ENCODE measurements at regions not wholly inside any gene's neighbourhood (a gene's known extent, or its start where the extent isn't known, plus 50 kb on each side); places are given as distances from the start of the nearest gene placed in this dataset.
A peak's percentile ranks its signal among the peaks of the same experiment; 100 is the strongest.

- TF ChIP-seq POLR2A (IDR thresholded peaks at IDR 0.05; ENCODE audit: low read depth, low read length) (no peak), RFX5 (IDR thresholded peaks at IDR 0.05; ENCODE audit: low read depth, low read length) (no peak), MAFK (IDR thresholded peaks at IDR 0.05; ENCODE audit: low read depth, low read length) (peak; percentile 60; the same call in 1 of the 2 replicates), CEBPB (IDR thresholded peaks at IDR 0.05; ENCODE audit: low read depth, low read length) (peak; percentile 96), CHD1 (IDR thresholded peaks at IDR 0.05; ENCODE audit: low read depth, low read length) (no peak), SMC3 (IDR thresholded peaks at IDR 0.05; ENCODE audit: low read depth, low read length) (peak; percentile 20; the same call in 1 of the 2 replicates), USF2 (IDR thresholded peaks at IDR 0.05; ENCODE audit: low read depth, low read length) (no peak), RAD21 (IDR thresholded peaks at IDR 0.05; ENCODE audit: low read length) (peak; percentile 18; the same call in 1 of the 2 replicates), MXI1 (IDR thresholded peaks at IDR 0.05; ENCODE audit: borderline replicate concordance, low read depth, low read length) (no peak)
- TF ChIP-seq, protein P1, sequence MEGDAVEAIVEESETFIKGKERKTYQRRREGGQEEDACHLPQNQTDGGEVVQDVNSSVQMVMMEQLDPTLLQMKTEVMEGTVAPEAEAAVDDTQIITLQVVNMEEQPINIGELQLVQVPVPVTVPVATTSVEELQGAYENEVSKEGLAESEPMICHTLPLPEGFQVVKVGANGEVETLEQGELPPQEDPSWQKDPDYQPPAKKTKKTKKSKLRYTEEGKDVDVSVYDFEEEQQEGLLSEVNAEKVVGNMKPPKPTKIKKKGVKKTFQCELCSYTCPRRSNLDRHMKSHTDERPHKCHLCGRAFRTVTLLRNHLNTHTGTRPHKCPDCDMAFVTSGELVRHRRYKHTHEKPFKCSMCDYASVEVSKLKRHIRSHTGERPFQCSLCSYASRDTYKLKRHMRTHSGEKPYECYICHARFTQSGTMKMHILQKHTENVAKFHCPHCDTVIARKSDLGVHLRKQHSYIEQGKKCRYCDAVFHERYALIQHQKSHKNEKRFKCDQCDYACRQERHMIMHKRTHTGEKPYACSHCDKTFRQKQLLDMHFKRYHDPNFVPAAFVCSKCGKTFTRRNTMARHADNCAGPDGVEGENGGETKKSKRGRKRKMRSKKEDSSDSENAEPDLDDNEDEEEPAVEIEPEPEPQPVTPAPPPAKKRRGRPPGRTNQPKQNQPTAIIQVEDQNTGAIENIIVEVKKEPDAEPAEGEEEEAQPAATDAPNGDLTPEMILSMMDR (conservative IDR thresholded peaks at IDR 0.05; ENCODE audit: low read depth, low read length) = no peak
- TF ChIP-seq, protein P2, sequence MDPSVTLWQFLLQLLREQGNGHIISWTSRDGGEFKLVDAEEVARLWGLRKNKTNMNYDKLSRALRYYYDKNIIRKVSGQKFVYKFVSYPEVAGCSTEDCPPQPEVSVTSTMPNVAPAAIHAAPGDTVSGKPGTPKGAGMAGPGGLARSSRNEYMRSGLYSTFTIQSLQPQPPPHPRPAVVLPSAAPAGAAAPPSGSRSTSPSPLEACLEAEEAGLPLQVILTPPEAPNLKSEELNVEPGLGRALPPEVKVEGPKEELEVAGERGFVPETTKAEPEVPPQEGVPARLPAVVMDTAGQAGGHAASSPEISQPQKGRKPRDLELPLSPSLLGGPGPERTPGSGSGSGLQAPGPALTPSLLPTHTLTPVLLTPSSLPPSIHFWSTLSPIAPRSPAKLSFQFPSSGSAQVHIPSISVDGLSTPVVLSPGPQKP (IDR thresholded peaks at IDR 0.05; ENCODE audit: borderline replicate concordance, low read depth, low read length) = no peak
Measured at GRCh38 chr9:107734256-107735013, 244.9 kb upstream of the KLF4 start.
